ENCODE measurements at regions not wholly inside any gene's neighbourhood (a gene's known extent, or its start where the extent isn't known, plus 50 kb on each side); places are given as distances from the start of the nearest gene placed in this dataset.

- Histone ChIP-seq H3K27ac (ENCODE audit: insufficient read length, low read depth, low read length) (no peak overlapping the region), H4K91ac (ENCODE audit: insufficient read length, low read depth, low read length) (no peak overlapping the region), H4K20me1 (ENCODE audit: control insufficient read depth, insufficient read depth, insufficient read length) (no peaks in the 10 kb centered on the region), H3K27me3 (ENCODE audit: insufficient read depth, low read length) (no peaks in the 10 kb centered on the region; the same call in 1 of the 2 replicates), H3K79me2 (ENCODE audit: insufficient read depth, low read length) (no peaks in the 10 kb centered on the region), H3K79me1 (ENCODE audit: insufficient read depth, low read depth, low read length, poor library complexity, severe bottlenecking) (no peaks in the 10 kb centered on the region), H3K14ac (ENCODE audit: insufficient read depth, low read length) (no peak overlapping the region), H4K5ac (ENCODE audit: insufficient read length, low read depth, low read length) (no peak overlapping the region), H3K4me1 (ENCODE audit: insufficient read depth, low read length) (no peaks in the 10 kb centered on the region), H3K18ac (ENCODE audit: insufficient read length, low read depth, low read length) (no peak overlapping the region), H4K8ac (replicated peaks; ENCODE audit: insufficient read length, low read depth, low read length) (no peak overlapping the region), H2AFZ (ENCODE audit: low read length) (no peak overlapping the region), H3K56ac (ENCODE audit: insufficient read length, low read depth, low read length) (no peak overlapping the region), H3K23me2 (ENCODE audit: insufficient read length, low read depth, low read length, poor library complexity, severe bottlenecking) (no peaks in the 10 kb centered on the region), H3K9me3 (ENCODE audit: control insufficient read depth, low read depth, low read length) (no peaks in the 10 kb centered on the region), H3T11ph (ENCODE audit: low read length) (no peak overlapping the region), H2BK120ac (ENCODE audit: low read depth, low read length, poor library complexity, severe bottlenecking) (no peak overlapping the region), H2BK5ac (ENCODE audit: insufficient read length, low read length) (no peak overlapping the region), H2BK12ac (ENCODE audit: insufficient read length, low read depth, low read length) (no peak overlapping the region), H2BK15ac (ENCODE audit: low read depth, low read length) (no peak overlapping the region), H2BK20ac (ENCODE audit: low read depth, low read length, poor library complexity, severe bottlenecking) (no peak overlapping the region), H3K9ac (ENCODE audit: extremely low read depth, insufficient read length, low read length) (no peak overlapping the region), H2AK5ac (ENCODE audit: insufficient read length, low read length) (no peak overlapping the region), H3K4me2 (ENCODE audit: insufficient read depth, insufficient read length, low read length) (no peak overlapping the region), H3K23ac (ENCODE audit: insufficient read length, low read depth, low read length) (no peak overlapping the region), H3K4ac (ENCODE audit: low read depth, low read length) (no peak overlapping the region)
- Mint-ChIP-seq H3K27ac (no peak overlapping the region), H3K27me3 (ENCODE audit: low read depth) (peaks cover 33% of the 10 kb centered on the region), H3K36me3 (ENCODE audit: insufficient read depth in 1 of 3, low read depth in 3 of 3) (no peaks in the 10 kb centered on the region), H3K9me3 (0 out of 5 replicates have a peak, but pooled peaks cover 0 to 2% of the 10 kb centered on the region in 2 experiments), H3K4me1 (peaks cover 2 to 6% of the 10 kb centered on the region in 2 experiments), H3K4me3 (no peak overlapping the region)
- no CpG with 5 or more reads among the region's 3 CpGs for WGBS (ENCODE audit: extremely low coverage, insufficient read length, low lambda C conversion rate)
- no peak for TF ChIP-seq CTCF (conservative IDR thresholded peaks at IDR 0.05)
- no peak for DNase-seq
Observed at GRCh38 chr4:14221176-14221575, 593.7 kb upstream of the BOD1L1 start.

Measured in H9 (cell line).